ENCODE measurements at regions not wholly inside any gene's neighbourhood (a gene's known extent, or its start where the extent isn't known, plus 50 kb on each side); places are given as distances from the start of the nearest gene placed in this dataset.
"Not testable (repeated sequence)": the region's sequence is repeated elsewhere in the genome, so short reads cannot be mapped to it uniquely, and the experiment has no call there.

- no peak for DNase-seq
Measured at GRCh38 chr3:63096248-63097058, 181.7 kb upstream of the SYNPR start.

- DNase-seq: no peak
Measured at GRCh38 chr3:63097396-63097795, 180.7 kb upstream of the SYNPR start.

GRCh38 chr3:63116922-63117321, 161.2 kb upstream of the SYNPR start:
- no peak for DNase-seq

DNA sequence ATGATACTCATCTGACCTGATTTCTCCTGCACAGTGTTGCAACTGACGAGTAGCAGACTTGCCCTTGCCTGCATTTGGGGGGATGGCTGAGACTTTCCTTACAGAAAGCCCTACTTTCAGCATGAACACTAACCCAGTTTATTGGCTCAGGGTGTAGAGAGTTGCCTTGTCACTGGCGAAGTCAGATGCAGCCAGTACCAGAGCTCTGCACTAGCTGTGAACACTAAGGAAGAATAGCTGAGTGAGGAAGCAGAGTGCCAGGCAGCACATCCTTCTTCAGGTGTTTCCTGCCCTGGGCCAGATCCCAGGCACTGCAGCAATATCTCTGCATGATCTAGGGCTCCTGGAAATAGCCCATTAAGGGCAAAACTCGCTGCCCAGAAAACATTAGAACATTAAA, 154.0 kb upstream of the SYNPR start:
- no peak for DNase-seq

- no peak for DNase-seq
Measured at GRCh38 chr3:63126530-63126929, 151.6 kb upstream of the SYNPR start.

DNA sequence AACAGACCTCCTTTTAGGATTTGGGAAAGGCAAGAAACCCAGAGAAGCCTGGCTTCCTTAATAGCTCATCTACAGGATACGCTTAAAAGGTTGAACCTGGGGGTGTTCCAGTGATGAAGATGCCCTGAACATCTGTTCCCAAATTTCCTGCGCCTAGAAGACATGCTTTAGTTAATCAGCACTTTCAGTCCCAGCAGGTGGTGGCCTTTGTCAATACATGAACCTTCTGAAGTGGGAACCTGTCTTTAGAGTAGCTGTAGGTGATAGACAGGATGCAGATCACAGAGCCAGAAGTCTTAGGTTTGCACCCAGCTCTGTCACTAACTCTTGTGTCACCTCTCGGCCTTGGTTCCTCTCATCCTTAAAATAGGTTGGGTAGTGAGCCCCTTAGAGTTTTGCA, 149.7 kb upstream of the SYNPR start:
- DNase-seq: no peak

- no peak for DNase-seq
Measured at GRCh38 chr3:63130625-63131024, 147.5 kb upstream of the SYNPR start.

- no peak for DNase-seq
Measured at GRCh38 chr3:63132461-63133250, 145.5 kb upstream of the SYNPR start.

- DNase-seq: peak in 1 of 3 donors; percentile 45
Measured at GRCh38 chr3:63135367-63135766, 142.7 kb upstream of the SYNPR start.

GRCh38 chr3:63136249-63136648, 141.9 kb upstream of the SYNPR start:
- DNase-seq: not testable (repeated sequence)

DNA sequence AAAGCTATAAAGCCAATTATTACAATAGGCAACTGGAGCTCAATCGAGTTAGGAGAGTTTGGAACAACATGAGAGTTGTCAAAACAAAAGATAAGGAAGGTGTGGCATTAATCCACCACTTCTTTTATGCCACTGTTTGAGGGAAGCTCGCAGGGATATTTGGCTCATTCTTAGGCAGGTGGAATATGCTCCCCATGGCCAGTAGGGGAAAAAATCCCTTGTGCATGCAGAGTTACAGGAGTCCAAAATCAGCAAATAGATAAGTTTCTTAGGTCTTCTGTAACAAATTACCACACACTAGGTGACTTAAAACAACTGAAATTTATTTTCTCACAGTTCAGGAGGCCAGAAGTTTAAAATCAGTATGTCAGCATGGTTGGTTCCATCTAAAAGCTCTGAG, 135.4 kb upstream of the SYNPR start:
- DNase-seq: no peak

- no peak for DNase-seq
Measured at GRCh38 chr3:63146154-63146553, 132.0 kb upstream of the SYNPR start.

DNA sequence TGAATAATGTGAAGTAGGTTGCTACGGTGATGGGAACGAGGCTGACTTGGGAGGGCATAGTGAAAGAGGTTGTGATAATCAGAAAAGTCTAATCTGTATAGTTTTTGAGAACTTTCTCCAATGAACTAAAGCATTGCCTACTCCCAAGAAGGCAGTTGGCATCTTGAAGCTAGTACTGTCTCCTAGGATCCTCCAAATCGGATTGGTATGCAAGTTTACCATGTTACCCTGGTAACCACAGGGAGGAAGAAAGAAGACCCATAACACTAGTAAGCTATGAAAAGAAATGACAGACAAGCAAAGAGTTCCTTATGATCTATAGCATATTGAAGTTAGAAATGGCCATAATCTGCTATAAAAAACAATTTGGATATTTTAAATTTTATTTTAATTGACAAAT, 127.2 kb upstream of the SYNPR start:
- no peak for DNase-seq

GRCh38 chr3:63151897-63152296, 126.2 kb upstream of the SYNPR start:
- DNase-seq: no peak

DNA sequence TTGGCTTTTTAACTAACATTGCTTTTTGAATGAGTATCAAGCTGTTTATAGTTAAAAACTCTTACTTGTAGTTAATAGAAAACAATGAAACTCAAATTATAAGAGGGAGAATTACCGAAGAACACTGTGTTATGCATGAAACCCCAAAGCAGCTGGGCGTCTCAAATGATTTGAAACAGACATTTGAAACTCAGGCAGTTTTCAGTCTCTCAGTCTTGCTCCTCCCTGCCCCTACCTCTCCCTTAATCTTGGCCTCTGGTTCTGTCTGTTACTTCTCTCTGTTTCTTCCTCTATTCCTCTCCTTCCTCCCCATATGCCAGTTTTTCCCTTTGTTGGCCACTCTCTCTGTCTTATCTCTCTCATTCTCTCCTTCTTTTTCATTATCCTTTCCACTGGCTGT, 118.3 kb upstream of the SYNPR start:
- no peak for DNase-seq

DNA sequence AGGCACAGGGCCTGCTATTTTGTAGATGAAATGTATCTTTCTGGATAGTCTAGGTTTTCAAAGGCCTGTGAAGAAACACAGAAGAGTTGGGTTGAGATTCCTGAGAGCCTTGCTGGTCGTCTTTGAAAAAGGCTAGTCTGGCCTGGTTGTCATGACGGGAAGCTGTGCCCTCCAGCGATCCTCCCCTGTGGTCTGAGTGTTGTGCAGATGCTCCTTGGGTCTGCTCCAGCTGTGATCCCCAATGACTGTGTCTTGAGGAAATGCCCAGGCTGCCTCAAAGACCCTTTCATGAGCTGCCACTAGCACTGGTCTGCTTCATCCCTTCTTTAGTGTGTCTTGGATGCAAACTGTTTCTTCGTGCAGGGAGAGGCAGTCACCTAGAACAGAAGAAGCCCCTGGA, 111.0 kb upstream of the SYNPR start:
- no peak for DNase-seq

DNA sequence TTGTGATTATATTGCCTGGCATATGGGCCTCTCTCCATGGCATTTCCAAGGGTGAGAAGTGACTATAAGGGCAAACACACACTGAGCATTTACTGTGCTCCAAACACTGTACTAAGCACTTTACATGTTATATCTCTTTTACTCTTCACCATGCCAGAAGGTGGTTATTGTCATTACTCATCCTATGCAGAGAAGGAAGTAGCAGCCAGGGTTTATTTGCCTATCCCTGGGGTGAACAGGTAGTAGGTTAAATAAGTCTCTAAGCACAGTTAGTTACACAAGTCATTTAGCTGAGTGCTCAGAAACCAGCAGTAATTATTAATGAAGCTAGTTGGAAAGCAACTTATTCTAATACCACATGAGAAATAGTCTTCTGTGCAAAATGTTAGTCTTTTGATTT, 109.9 kb upstream of the SYNPR start:
- DNase-seq: no peak

- peak in 1 of 3 donors; percentile 2 for DNase-seq
Measured at GRCh38 chr3:63179862-63180522, 98.1 kb upstream of the SYNPR start.

- no peak for DNase-seq
Measured at GRCh38 chr3:63192248-63192647, 85.9 kb upstream of the SYNPR start.

DNA sequence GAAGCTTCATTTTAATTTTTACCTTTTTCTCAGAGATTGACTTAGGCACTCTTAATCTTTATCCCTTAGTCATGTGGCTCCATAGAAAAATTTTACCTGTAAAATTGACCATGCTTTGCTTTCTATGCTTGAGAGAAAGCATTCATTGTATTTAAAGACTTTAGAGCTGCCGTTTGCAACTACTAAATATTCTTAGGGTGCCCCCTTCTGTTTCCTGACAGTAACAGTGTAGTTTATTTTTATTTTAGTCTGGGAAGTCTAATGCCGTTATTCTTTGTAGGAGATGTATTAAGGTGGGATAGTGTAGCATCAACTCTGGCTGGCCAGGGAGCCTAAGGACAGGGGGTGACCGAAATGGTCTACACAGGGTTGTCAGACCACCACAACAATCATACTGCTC, 84.5 kb upstream of the SYNPR start:
- peak; percentile 17 to 45 (median 25) for DNase-seq

GRCh38 chr3:63199606-63200005, 78.5 kb upstream of the SYNPR start:
- DNase-seq: no peak

DNA sequence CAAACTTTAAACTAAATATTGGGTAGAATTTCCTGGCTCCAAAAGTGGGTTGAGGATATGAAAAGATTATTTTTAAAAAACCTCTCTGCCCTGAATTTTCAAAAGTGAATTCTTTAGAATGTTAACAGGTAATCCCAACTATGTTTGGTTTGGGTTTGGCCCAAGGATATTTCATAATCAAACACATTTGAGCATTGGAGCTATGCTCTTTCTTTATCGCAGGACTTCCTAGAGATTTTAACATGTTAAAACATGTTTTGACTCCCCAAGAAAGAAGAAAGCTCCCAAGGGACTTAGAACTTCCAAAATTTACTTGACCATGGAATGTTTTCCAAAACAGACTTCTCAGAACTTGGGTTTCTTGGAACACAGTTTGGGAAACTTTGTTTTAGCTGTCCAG, 75.6 kb upstream of the SYNPR start:
- no peak for DNase-seq

- DNase-seq: no peak
Measured at GRCh38 chr3:63207066-63207590, 71.0 kb upstream of the SYNPR start.
